HUES6 (cell line): ENCODE measurements at regions not wholly inside any gene's neighbourhood (a gene's known extent, or its start where the extent isn't known, plus 50 kb on each side); places are given as distances from the start of the nearest gene placed in this dataset.
"Not testable (repeated sequence)": the region's sequence is repeated elsewhere in the genome, so short reads cannot be mapped to it uniquely, and the experiment has no call there.

Experiments used
- H3K27ac ChIP-seq: 2 replicates; pipeline ENCODE4 v1.7.0; 2013; ENCODE audit warnings: low read depth, mild to moderate bottlenecking, low read length, inconsistent platforms
- H3K27me3 ChIP-seq: 2 replicates; pipeline ENCODE4 v1.6.1; 2013; ENCODE audit warnings: low read length; ENCODE audit not compliant: control insufficient read depth, insufficient read depth
- H3K36me3 ChIP-seq: 2 replicates; pipeline ENCODE4 v1.6.1; 2013; ENCODE audit warnings: low read length; ENCODE audit not compliant: control insufficient read depth, insufficient read depth
- H3K4me1 ChIP-seq: 2 replicates; pipeline ENCODE4 v1.6.1; 2013; ENCODE audit warnings: low read length; ENCODE audit not compliant: control insufficient read depth, insufficient read depth
- H3K4me3 ChIP-seq: 2 replicates; pipeline ENCODE4 v1.5.1; 2013; ENCODE audit warnings: low read depth, low read length
- H3K9ac ChIP-seq: one replicate; pipeline ENCODE4 v1.6.1; 2013; ENCODE audit warnings: mild to moderate bottlenecking, low read length
- H3K9me3 ChIP-seq: 2 replicates; pipeline ENCODE4 v1.6.1; 2013; ENCODE audit warnings: low read depth, low read length; ENCODE audit not compliant: control insufficient read depth, insufficient read depth

GRCh38 chr18:28256166-28256565, 79.2 kb upstream of the CDH2 start:
- H3K36me3 ChIP-seq = no peaks in the 10 kb centered on the region
- no peaks in the 10 kb centered on the region for H3K27me3 ChIP-seq
- H3K9ac ChIP-seq = no peak overlapping the region
- no peaks in the 10 kb centered on the region for H3K4me1 ChIP-seq
- H3K4me3 ChIP-seq = no peak overlapping the region
- no peaks in the 10 kb centered on the region for H3K9me3 ChIP-seq
- H3K27ac ChIP-seq = no peak overlapping the region

DNA sequence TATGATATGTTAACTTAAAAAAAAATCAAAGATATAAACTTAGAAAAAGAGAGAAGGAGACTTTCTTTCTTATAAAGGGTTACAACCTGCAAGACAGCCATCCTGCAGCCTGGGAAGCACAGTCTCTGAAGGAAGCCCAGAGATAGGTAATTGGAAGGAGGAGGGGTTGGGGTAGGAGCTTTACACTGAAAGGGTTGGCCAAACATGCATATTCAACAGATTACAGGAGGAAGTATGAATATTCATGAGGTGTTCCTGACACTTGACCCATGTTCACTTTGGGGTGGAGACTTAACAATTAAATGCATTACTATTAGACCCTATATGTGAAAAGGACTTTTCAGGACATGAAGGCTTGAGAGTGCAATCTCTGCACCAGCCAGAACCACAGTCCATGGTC, 71.7 kb upstream of the CDH2 start:
- Histone ChIP-seq H3K36me3 (no peaks in the 10 kb centered on the region), H3K4me3 (no peak overlapping the region), H3K9me3 (no peaks in the 10 kb centered on the region), H3K9ac (no peak overlapping the region), H3K4me1 (0 out of 2 replicates have a peak, but pooled peaks cover 7% of the 10 kb centered on the region), H3K27me3 (no peaks in the 10 kb centered on the region), H3K27ac (no peak overlapping the region)

GRCh38 chr18:28240626-28241025, 63.7 kb upstream of the CDH2 start:
- peak overlapping the region; percentile 47 for H3K4me3 ChIP-seq

DNA sequence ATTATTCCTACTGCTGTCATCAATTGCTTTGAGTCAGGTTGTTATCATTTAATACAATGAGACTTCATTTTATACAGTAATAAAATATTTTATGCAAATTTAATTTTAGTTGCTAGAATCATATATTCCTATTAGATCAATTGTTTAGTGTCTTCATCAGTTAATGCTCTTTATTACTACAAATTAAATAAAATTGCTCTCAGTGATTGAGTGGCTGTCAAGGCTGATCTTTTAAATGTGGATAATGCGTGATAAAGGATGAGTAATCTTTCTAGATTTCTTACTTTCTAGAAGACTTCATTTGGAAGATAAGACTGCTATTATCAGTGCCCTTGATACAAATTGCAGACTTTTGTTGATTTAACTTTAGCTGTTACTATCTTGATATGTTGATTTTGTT, 59.6 kb upstream of the CDH2 start:
- no peak overlapping the region for H3K27ac ChIP-seq
- no peak overlapping the region for H3K4me3 ChIP-seq
- no peaks in the 10 kb centered on the region for H3K4me1 ChIP-seq
- no peaks in the 10 kb centered on the region for H3K27me3 ChIP-seq
- no peaks in the 10 kb centered on the region for H3K36me3 ChIP-seq
- H3K9me3 ChIP-seq = no peaks in the 10 kb centered on the region
- no peak overlapping the region for H3K9ac ChIP-seq

More at GRCh38 chr18:28240626-28241025, 63.7 kb upstream of the CDH2 start:
- not testable (repeated sequence) for H3K27me3 ChIP-seq, H3K9me3 ChIP-seq, H3K36me3 ChIP-seq, H3K4me1 ChIP-seq
- Histone ChIP-seq H3K27ac (0 out of 2 replicates have a peak overlapping the region, but pooled peaks have one; percentile 68), H3K9ac (peak overlapping the region; percentile 68)
